CD4-positive, alpha-beta T cell treated with Interleukin-2 at 100 ng/mL for 4 hours (primary cell): ENCODE measurements at regions not wholly inside any gene's neighbourhood (a gene's known extent, or its start where the extent isn't known, plus 50 kb on each side); places are given as distances from the start of the nearest gene placed in this dataset.
A peak's percentile ranks its signal among the peaks of the same experiment; 100 is the strongest.
"Not testable (repeated sequence)": the region's sequence is repeated elsewhere in the genome, so short reads cannot be mapped to it uniquely, and the experiment has no call there.

Experiments used
- DNase-seq: peaks from one replicate; pipeline ENCODE4 v3.0.0-alpha.2; 2020; ENCODE audit warnings: low spot score

DNA sequence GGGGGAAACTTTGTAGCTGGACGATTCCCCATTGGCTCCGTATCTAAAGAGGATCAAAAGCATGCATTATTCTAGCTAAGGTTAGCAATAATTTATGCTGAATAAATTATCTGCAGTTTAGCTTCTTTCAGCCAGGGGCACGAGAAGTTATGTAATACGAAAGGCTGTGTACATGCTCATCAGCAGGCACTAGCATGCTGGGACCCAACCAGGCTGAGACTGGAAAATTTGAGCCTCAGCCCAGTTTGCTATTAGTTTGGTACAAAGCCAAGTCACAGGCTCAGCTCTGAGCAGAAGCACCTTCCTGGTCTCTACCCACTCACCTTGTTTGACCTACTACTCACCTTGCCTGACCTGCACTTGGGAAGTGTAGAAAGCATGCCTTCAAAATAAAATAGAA, 328.1 kb upstream of the ARID1B start:
- DNase-seq, result no peak

GRCh38 chr6:156448579-156448978, 328.6 kb upstream of the ARID1B start:
- no peak for DNase-seq

DNA sequence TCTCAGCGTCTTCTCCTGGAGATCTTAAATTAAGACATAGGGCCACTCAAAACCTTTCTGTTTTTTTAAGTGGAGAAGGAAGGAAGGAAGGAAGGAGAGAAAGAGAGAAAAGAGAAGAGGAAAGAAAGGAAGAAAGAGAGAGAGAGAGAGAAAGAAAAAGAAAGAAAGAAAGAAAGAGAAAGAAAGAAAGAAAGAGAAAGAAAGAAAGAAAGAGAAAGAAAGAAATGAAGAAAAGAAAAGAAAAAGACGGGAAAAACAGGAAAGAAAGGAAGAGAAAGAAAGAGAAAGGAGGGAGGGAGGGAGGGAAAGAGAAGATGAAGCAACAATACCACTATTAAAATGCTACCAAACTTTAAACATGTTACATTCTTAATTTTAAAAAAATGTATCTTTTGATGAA, 336.5 kb upstream of the ARID1B start:
- no peak for DNase-seq

DNA sequence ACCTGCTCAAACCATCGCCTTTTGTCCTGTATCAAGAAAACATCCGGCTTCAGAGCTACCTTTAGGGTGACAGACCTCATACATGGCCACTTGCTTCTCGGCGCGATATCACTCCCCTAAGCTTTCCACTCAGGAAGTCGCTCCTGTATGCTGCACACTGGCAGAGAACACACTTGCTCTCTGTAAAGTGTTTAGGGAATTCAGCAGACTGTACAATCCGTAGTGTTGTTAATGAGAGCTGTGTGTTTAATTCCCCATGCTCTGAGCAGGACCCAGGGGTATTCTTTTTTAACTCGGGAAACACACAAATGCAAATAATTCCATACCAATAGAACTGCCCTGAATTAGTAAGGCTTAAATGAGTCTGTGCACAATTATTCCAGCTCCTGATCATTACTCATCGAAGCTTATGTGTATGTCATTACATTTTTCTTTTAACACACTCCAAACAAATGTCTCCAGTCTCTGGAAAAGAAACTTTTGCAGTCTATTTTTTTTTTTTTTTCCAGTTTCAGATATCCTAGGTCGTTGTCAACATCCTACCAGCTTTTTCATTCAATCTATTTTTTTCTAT, 338.7 kb upstream of the ARID1B start:
- no peak for DNase-seq

- no peak for DNase-seq
These were observed 339.9 kb upstream of the ARID1B start for GRCh38 chr6:156437121-156437879.

GRCh38 chr6:156434795-156435190, 342.4 kb upstream of the ARID1B start:
- DNase-seq, result no peak

DNA sequence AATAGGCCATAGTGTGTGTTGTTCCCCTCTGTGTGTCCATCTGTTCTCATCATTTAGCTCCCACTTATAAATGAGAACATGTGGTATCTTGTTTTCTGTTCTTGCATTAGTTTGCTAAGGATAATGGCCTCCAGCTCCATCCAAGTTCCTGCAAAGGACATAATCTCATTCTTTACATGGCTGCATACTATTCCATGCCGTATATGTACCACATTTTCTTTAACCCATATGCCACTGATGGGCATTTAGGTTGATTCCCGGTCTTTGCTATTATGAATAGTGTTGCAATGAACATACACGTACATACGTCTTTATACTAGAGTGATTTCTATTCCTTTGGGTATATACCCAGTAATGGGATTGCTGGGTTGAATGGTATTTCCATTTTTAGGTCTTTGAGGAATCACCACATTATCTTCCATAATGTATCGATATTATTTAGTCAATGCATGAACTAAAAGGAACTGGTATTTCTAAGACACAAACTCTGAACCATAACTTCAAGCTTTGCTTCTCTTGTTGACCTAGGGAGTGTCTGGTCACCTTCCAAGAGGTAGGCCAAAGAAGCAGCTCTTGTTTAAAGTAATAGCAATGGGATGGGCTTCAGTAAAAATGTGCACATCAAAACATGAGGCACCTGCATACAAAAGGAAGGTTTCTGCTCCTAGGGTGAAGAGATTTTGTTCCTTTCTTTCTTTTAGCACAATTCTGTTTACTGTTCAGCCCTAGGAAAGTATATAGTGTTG, 343.0 kb upstream of the ARID1B start:
- DNase-seq, result no peak

GRCh38 chr6:156432543-156432942, 344.6 kb upstream of the ARID1B start:
- no peak for DNase-seq

GRCh38 chr6:156430386-156430785, 346.8 kb upstream of the ARID1B start:
- DNase-seq, result no peak

DNA sequence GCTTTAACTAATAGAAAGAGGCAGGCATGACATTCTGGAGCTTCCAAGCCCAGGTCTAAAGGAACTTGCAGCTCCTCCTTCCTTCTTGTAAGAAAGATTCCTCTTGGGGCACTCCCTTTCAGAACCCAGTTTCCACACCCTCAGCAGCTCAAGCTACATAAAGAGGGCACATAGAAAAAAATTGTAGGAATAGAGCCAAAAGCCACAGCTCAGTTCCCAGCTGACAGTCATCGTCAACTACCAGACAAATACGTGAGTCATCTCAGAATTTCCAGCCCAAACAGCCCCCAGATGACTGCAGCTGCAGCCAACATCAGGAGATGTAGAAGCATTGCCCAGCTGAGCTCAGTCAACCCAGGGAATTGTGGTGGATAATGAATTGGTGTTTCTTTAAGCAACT, 349.8 kb upstream of the ARID1B start:
- no peak for DNase-seq

DNA sequence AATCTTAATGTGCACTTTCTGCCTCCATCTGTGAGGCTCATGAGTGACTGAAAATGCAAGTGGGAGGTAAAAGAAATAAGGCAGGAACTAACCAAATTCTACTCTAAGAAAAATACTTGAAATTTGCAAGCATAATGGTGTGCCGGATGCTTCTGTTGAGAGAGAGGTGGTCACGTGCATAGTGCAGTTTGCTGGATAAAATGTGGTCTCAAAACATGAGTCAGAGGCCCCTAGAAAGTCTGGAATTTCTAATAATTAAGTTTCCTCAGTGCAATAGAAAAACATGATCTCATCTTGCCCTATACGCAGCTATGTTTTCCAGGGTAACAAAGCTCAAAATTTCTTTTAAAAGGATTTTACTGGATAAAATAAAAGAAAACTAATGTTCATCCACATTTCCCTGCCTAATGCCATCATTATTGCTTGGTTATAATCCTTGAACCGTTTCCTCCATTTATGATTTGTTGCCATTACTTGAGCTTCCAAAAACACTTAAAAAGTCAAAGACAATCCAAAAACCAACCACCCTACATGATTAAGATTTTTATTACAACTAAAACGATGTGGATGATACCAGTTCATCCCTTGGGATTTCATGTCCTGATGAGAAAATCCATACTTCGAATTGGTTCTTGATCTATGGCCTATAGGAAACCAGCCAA, 351.7 kb upstream of the ARID1B start:
- DNase-seq, result no peak

DNA sequence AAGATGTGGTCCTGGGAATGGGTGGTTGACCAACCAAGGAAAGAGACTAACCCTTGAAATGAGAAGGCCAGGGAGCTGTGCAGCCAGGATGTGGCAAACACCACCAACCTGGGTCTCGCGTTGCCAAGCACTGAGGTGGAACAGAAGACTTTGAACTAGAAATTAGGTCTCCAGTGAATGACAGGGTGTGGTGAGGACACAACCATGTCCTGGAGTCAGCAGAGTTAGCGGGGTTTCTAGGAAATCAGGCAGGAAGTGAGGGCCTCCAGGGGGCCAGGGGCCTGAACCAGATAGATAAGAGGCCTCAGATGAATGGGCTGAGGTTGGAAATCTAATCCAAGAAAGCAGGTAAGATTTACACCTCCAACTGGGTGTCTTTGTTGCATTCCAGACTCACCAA, 353.3 kb upstream of the ARID1B start:
- DNase-seq, result peak; percentile 26

- DNase-seq, result no peak
These were observed 354.1 kb upstream of the ARID1B start for GRCh38 chr6:156423075-156423474.

DNA sequence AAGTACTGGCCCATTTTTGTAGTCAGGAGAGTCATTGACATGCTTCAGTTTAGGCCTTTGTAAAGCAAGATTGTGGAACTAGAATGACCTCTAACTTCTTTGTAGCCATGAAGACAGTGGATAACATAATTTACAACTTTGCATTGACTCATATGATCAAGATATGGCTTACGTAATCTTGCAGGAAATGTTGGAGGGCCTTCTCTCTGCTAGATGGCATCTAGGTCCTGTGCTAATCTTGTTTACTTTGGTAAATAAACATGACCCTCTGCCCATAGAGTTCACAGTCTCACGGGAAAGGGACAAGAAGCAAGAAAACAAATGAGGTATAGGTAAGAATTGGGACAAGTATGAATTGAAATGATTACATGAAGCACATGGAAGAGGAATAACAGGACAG, 355.2 kb upstream of the ARID1B start:
- no peak for DNase-seq

GRCh38 chr6:156421301-156421700, 355.9 kb upstream of the ARID1B start:
- DNase-seq, result not testable (repeated sequence)

- no peak for DNase-seq
These were observed 356.8 kb upstream of the ARID1B start for GRCh38 chr6:156420172-156420993.

- DNase-seq, result no peak
These were observed 357.6 kb upstream of the ARID1B start for GRCh38 chr6:156419594-156419993.

DNA sequence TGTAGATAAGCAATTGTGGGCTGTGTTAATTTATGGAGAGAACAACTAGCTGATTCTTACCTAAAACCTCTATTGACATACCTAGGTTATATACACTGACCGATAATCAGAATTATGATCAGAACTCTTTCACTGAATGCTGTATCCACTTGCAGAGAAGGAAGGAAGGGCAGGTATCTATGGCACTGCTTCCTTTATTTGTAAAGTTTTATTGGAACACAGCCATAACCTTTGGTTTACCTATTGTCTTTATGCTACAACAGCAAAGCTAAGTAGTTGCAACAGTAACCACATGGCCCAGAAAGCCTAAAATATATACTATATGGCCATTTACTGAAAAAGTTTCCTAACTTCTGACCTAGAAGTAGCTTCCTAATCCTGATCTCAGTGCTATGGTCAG, 358.9 kb upstream of the ARID1B start:
- no peak for DNase-seq

GRCh38 chr6:156416391-156416790, 360.8 kb upstream of the ARID1B start:
- DNase-seq, result no peak

- DNase-seq, result no peak
These were observed 364.0 kb upstream of the ARID1B start for GRCh38 chr6:156413154-156413553.

DNA sequence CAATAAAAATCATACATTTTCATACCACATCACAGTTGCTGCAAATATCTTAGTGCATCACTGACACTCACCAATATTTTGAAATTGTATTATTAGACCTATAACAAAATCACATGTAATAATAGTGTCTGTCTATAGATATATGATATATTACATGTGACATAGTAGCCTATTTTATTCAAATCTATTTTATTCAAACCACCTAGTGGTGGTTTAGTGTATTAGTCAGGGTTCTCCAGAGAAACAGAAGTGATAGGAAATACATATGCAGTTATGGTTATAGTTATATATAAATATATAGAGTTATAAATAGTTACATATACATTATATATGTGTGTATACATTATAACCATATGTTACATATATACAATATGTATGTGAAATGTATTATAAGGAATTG, 366.5 kb upstream of the ARID1B start:
- DNase-seq, result no peak

DNA sequence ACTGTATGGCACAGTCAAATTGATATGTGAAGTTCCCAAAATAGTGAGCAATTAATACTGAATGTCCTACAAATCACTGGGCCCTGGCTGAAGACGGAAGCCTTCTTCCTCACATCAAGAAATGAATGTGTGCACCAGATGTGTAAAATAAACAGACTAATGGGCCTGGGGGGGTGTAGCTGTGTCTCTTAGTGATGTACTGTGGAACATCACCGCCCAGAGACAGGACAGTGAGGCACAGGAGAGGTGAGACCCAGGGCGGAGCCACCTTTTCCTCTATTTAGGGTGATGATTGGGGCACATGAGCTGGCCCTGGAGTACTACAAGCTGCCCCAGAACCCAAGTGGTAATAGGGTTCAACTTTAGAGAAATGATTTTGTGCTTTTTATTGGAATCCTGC, 368.5 kb upstream of the ARID1B start:
- DNase-seq, result no peak
